H1 (cell line): ENCODE measurements at regions not wholly inside any gene's neighbourhood (a gene's known extent, or its start where the extent isn't known, plus 50 kb on each side); places are given as distances from the start of the nearest gene placed in this dataset.

Experiments
- CTCF ChIA-PET: fragments of 300-600 bp; sonication (Branson Sonifier 250); formaldehyde crosslinking; loops from one replicate; lab custom pipeline; 2021; ENCODE audit not compliant: partially characterized antibody; lab: Charles Lee
- POLR2A ChIA-PET: fragments of 300-600 bp; sonication (Branson Sonifier 250); formaldehyde crosslinking; loops from one replicate; lab custom pipeline; 2021; ENCODE audit warnings: inconsistent platforms; ENCODE audit not compliant: partially characterized antibody; lab: Charles Lee
- DNase-seq, 2 experiments: peaks; one replicate each; pipeline versions ENCODE4 v3.0.0 to v3.0.0-alpha.2; 2010 to 2022; ENCODE audit warnings: low spot score in 2 of 2, low read depth in 1 of 2, mixed read lengths in 1 of 2
- FAIRE-seq: peaks from 2 replicates; lab custom pipeline; 2011; peaks lifted over from hg19 to GRCh38; lab: Jason Lieb, UNC
- H2AFZ ChIP-seq: 2 replicates; pipeline ENCODE4 v1.8.1; 2012; ENCODE audit warnings: low read length, inconsistent platforms
- H2AK5ac ChIP-seq: 2 replicates; pipeline ENCODE4 v1.6.1; 2013; ENCODE audit warnings: low read depth, low read length
- H2BK120ac ChIP-seq: replicated peaks from 2 replicates; pipeline ENCODE3; 2013; ENCODE audit warnings: low read depth, low read length, inconsistent platforms
- H2BK12ac ChIP-seq: 2 replicates; pipeline ENCODE4 v1.6.1; 2013; ENCODE audit warnings: low read depth, low read length
- H2BK15ac ChIP-seq: 2 replicates; pipeline ENCODE4 v1.6.1; 2013; ENCODE audit warnings: low read length
- H2BK20ac ChIP-seq: 2 replicates; pipeline ENCODE4 v1.6.1; 2013; ENCODE audit warnings: low read length
- H2BK5ac ChIP-seq: 2 replicates; pipeline ENCODE4 v1.6.1; 2013; ENCODE audit warnings: low read depth, low read length
- H3K14ac ChIP-seq: 2 replicates; pipeline ENCODE4 v1.6.1; 2013; ENCODE audit warnings: inconsistent platforms; ENCODE audit not compliant: insufficient read length
- H3K18ac ChIP-seq: 2 replicates; pipeline ENCODE4 v1.6.1; 2013; ENCODE audit warnings: low read length; ENCODE audit errors: extremely low read depth
- H3K23ac ChIP-seq: 2 replicates; pipeline ENCODE4 v1.6.1; 2013; ENCODE audit warnings: inconsistent platforms; ENCODE audit not compliant: insufficient read length
- H3K23me2 ChIP-seq: 2 replicates; pipeline ENCODE4 v1.6.1; 2013; ENCODE audit warnings: low read depth, low read length
- H3K27ac ChIP-seq: 2 replicates; pipeline ENCODE4 v1.6.1; 2011; ENCODE audit warnings: low read depth, low read length, inconsistent platforms
- H3K27me3 ChIP-seq, 4 experiments: replicated peaks in 1 of 4; 1 replicate in 1 of 4; 2 replicates in 3 of 4; pipeline versions ENCODE4 v1.6.1 to v1.8.1; 2011 to 2013; ENCODE audit warnings: low read length in 3 of 4, mild to moderate bottlenecking in 3 of 4, inconsistent platforms in 2 of 4, mixed read lengths in 2 of 4, moderate library complexity in 1 of 4; ENCODE audit not compliant: control insufficient read depth in 3 of 4, insufficient read depth in 3 of 4; ENCODE audit errors: extremely low read depth in 1 of 4
- H3K36me3 ChIP-seq, 4 experiments: 2 replicates each; pipeline versions ENCODE4 v1.6.1 to v1.8.1; 2011 to 2013; ENCODE audit warnings: mild to moderate bottlenecking in 4 of 4, low read length in 3 of 4, moderate library complexity in 2 of 4, control low read depth in 1 of 4, inconsistent platforms in 1 of 4; ENCODE audit not compliant: insufficient read depth in 4 of 4, control insufficient read depth in 2 of 4
- H3K4ac ChIP-seq: replicated peaks from 2 replicates; pipeline ENCODE3; 2013; ENCODE audit warnings: low read length, low read depth, mixed read lengths, inconsistent platforms; ENCODE audit not compliant: insufficient read length
- H3K4me1 ChIP-seq, 4 experiments: replicated peaks in 1 of 4; 1 replicate in 1 of 4; 2 replicates in 3 of 4; pipeline versions ENCODE4 v1.6.1 to v1.8.1; 2011 to 2013; ENCODE audit warnings: low read length in 3 of 4, inconsistent platforms in 2 of 4, mixed read lengths in 1 of 4; ENCODE audit not compliant: insufficient read depth in 4 of 4, control insufficient read depth in 3 of 4
- H3K4me2 ChIP-seq, 2 experiments: 2 replicates each; pipeline versions ENCODE4 v1.6.1 to v1.8.1; 2011 to 2013; ENCODE audit warnings: low read depth in 2 of 2, low read length in 2 of 2, control low read depth in 1 of 2, inconsistent platforms in 1 of 2, mild to moderate bottlenecking in 1 of 2; ENCODE audit not compliant: insufficient read depth in 1 of 2
- H3K4me3 ChIP-seq, 4 experiments: fragments of 200-600, 300-600 bp in 1 of 4; sonication (generic), shearing (Covaris generic), sonication (Bioruptor Twin) in 1 of 4; 2 replicates each; pipeline versions ENCODE4 v1.5.1 to v1.8.1; 2011 to 2016; ENCODE audit warnings: low read length in 4 of 4, low read depth in 3 of 4, control low read depth in 2 of 4, inconsistent platforms in 2 of 4, mild to moderate bottlenecking in 2 of 4, mixed read lengths in 1 of 4, moderate library complexity in 1 of 4; ENCODE audit not compliant: insufficient read depth in 2 of 4; ENCODE audit errors: extremely low read depth in 1 of 4
- H3K56ac ChIP-seq: replicated peaks from 2 replicates; pipeline ENCODE3; 2013; ENCODE audit warnings: low read depth, mild to moderate bottlenecking, mixed read lengths, low read length, inconsistent platforms; ENCODE audit not compliant: insufficient read length
- H3K79me1 ChIP-seq: 2 replicates; pipeline ENCODE4 v1.6.1; 2013; ENCODE audit warnings: low read depth, low read length, control low read depth
- H3K79me2 ChIP-seq, 2 experiments: 2 replicates each; pipeline versions ENCODE4 v1.6.1 to v1.8.1; 2012 to 2013; ENCODE audit warnings: low read length in 2 of 2, mild to moderate bottlenecking in 2 of 2, inconsistent platforms in 1 of 2; ENCODE audit not compliant: insufficient read depth in 2 of 2, control insufficient read depth in 1 of 2
- H3K9ac ChIP-seq, 4 experiments: replicated peaks in 1 of 4; 1 replicate in 1 of 4; 2 replicates in 3 of 4; pipeline versions ENCODE4 v1.6.1 to v1.8.1; 2011 to 2013; ENCODE audit warnings: low read depth in 3 of 4, low read length in 3 of 4, control low read depth in 2 of 4, mild to moderate bottlenecking in 2 of 4, moderate library complexity in 2 of 4, inconsistent platforms in 1 of 4; ENCODE audit errors: extremely low read depth in 1 of 4
- H3K9me3 ChIP-seq, 2 experiments: 2 replicates each; pipeline versions ENCODE4 v1.6.1 to v1.8.1; 2012 to 2013; ENCODE audit warnings: mild to moderate bottlenecking in 2 of 2, moderate library complexity in 2 of 2, control low read depth in 1 of 2, inconsistent platforms in 1 of 2, low read depth in 1 of 2, low read length in 1 of 2, mixed read lengths in 1 of 2; ENCODE audit not compliant: insufficient read depth in 2 of 2
- H4K20me1 ChIP-seq, 2 experiments: replicated peaks in 1 of 2; 2 replicates each; pipeline versions ENCODE3 to v1.8.1; 2011 to 2013; ENCODE audit warnings: inconsistent platforms in 2 of 2, low read length in 2 of 2, mild to moderate bottlenecking in 1 of 2; ENCODE audit not compliant: insufficient read depth in 2 of 2, control insufficient read depth in 1 of 2
- H4K5ac ChIP-seq: 2 replicates; pipeline ENCODE4 v1.6.1; 2013; ENCODE audit warnings: low read length, low read depth, mixed read lengths, inconsistent platforms; ENCODE audit not compliant: insufficient read length
- H4K8ac ChIP-seq: 2 replicates; pipeline ENCODE4 v1.8.0; 2013; ENCODE audit warnings: mild to moderate bottlenecking, moderate library complexity, low read length, inconsistent platforms; ENCODE audit not compliant: insufficient read depth; ENCODE audit errors: extremely low read depth
- H4K91ac ChIP-seq: replicated peaks from 2 replicates; pipeline ENCODE3; 2013; ENCODE audit warnings: low read length, mixed read lengths, inconsistent platforms; ENCODE audit not compliant: insufficient read length
- EZH2 ChIP-seq: fragments of 200-600 bp; sonication (generic); IDR thresholded peaks from 2 replicates; pipeline ENCODE4 v1.7.1; 2012; ENCODE audit warnings: low read depth, mild to moderate bottlenecking, moderate library complexity, low read length, inconsistent platforms; ENCODE audit not compliant: severe bottlenecking
- HDAC6 ChIP-seq: IDR thresholded peaks from one replicate; pipeline ENCODE4 v1.7.1; 2012; ENCODE audit warnings: low read depth, mild to moderate bottlenecking, inconsistent platforms, low read length, moderate library complexity
- RAD21 ChIP-seq, 2 experiments: IDR thresholded peaks in 1 of 2; conservative IDR thresholded peaks in 1 of 2; 2 replicates each; pipeline ENCODE4 v1.6.1; 2011; ENCODE audit warnings: low read depth in 2 of 2, low read length in 2 of 2, improper control_type of control experiment in 1 of 2, inconsistent platforms in 1 of 2, mild to moderate bottlenecking in 1 of 2, moderate library complexity in 1 of 2
- SIRT6 ChIP-seq: IDR thresholded peaks from one replicate; pipeline ENCODE4 v1.7.1; 2012; ENCODE audit warnings: low read length, inconsistent platforms
- TAF7 ChIP-seq: optimal IDR thresholded peaks from 2 replicates; pipeline ENCODE3; 2011; ENCODE audit warnings: low read depth, mild to moderate bottlenecking, inconsistent platforms, low read length, moderate library complexity, borderline replicate concordance
- WGBS, 2 experiments: shearing (Covaris generic) in 1 of 2; methylation state at CpG; one replicate each; pipeline versions ENCODE4 v1.1.6 to v1.1.7; 2013 to 2015; ENCODE audit warnings: low lambda C conversion rate in 2 of 2, mixed read lengths in 2 of 2, inconsistent platforms in 1 of 2, low coverage in 1 of 2, missing lambda C conversion rate in 1 of 2; ENCODE audit not compliant: insufficient replicate concordance in 2 of 2, insufficient coverage in 1 of 2, insufficient read length in 1 of 2; ENCODE audit errors: extremely low coverage in 1 of 2, missing lambda C conversion rate in 1 of 2; 5-methylcytosine and 5-hydroxymethylcytosine counted together
- TF ChIP-seq, protein P1 (sequence below): IDR thresholded peaks from 2 replicates; pipeline ENCODE4 v1.6.1; 2012; ENCODE audit warnings: inconsistent platforms
- TF ChIP-seq, protein P2 (sequence below): IDR thresholded peaks from 2 replicates; pipeline ENCODE4 v1.6.1; 2012; ENCODE audit warnings: inconsistent platforms

DNA sequence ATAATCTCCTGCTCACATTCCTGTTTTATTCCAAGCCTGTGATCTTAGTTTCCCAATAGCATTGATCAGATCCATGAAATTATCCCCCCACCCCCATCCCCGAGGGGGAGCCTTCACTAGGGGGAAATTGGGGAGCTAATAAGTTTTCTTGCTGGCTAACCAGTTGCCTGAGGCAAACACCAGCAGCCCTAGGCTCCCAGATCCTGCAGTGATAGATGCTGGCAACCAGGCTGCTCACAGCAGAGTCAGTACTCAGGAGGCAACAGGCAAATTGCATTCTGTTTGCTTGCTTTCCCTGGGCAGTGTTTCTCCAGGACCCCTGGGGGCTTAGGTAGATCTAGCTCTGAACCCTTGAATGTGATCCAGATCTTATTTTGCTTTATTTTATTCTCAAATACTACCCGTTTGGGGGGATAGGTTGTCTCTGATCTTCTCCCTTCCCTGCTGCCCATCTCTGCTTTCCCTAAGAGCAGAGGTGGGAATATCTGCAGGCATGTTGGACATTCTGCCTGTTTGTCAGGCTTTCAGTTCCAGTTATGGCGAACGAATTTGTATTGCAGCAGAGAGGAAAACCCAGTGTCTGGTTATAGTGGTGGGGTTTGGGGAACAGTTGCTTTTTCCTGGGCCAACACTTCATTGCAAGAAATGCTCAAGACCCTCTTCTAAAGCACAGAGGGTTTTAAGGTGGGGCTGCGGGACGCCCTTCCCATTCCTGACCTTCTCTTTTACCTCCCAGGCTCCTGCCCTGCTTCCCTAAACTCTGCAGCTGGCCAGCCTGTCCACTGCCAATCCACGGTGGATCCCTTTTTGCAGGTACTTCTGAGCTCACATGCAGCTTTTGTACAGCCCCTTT lies 289.8 kb upstream of the PLXNA2 start:
- no peak overlapping the region for H4K8ac ChIP-seq
- no peak overlapping the region for H3K27ac ChIP-seq
- H4K91ac ChIP-seq: no peak overlapping the region
- H2AFZ ChIP-seq: no peak overlapping the region
- H3K56ac ChIP-seq: no peak overlapping the region
- H4K5ac ChIP-seq: no peak overlapping the region
- no peaks in the 10 kb centered on the region for H3K9me3 ChIP-seq
- POLR2A ChIA-PET: no interaction called here
- no peak overlapping the region for H3K18ac ChIP-seq
- no peaks in the 10 kb centered on the region for H3K79me1 ChIP-seq
- no peak overlapping the region for H2BK12ac ChIP-seq
- H3K14ac ChIP-seq: no peak overlapping the region
- H3K23ac ChIP-seq: no peak overlapping the region
- no peak overlapping the region for H2BK120ac ChIP-seq
- peaks cover 0 to 4% (median 2%) of the 10 kb centered on the region in 4 experiments; a peak in 5 of 7 replicates for H3K4me1 ChIP-seq
- no peak overlapping the region for H3K9ac ChIP-seq
- CTCF ChIA-PET: interaction anchor here (0.7 to 1.1 kb wide), 2 partner anchors 9 to 118 kb away, joined by 3 to 5 read pairs; no protein-coding TSS in a partner anchor
- no peak overlapping the region for H2BK15ac ChIP-seq
- H2AK5ac ChIP-seq: no peak overlapping the region
- H2BK20ac ChIP-seq: no peak overlapping the region
- H3K36me3 ChIP-seq: no peaks in the 10 kb centered on the region
- no peaks in the 10 kb centered on the region for H3K27me3 ChIP-seq
- no peaks in the 10 kb centered on the region for H3K79me2 ChIP-seq
- no peak overlapping the region for H3K4ac ChIP-seq
- no peaks in the 10 kb centered on the region for H3K23me2 ChIP-seq
- H3K4me3 ChIP-seq: no peak overlapping the region
- WGBS, 2 experiments: 84% methylated on average over 7 of the region's 7 CpGs; no CpG with 5 or more reads in 1 of the 2 experiments
- DNase-seq (peak in 1 of 2 experiments; percentile 45), FAIRE-seq (no peak)
- no peak overlapping the region for H3K4me2 ChIP-seq
- H4K20me1 ChIP-seq: no peaks in the 10 kb centered on the region
- H2BK5ac ChIP-seq: no peak overlapping the region
- TF ChIP-seq TAF7: no peak
- TF ChIP-seq, protein P1, sequence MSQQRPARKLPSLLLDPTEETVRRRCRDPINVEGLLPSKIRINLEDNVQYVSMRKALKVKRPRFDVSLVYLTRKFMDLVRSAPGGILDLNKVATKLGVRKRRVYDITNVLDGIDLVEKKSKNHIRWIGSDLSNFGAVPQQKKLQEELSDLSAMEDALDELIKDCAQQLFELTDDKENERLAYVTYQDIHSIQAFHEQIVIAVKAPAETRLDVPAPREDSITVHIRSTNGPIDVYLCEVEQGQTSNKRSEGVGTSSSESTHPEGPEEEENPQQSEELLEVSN: no peak
- no peak for TF ChIP-seq SIRT6
- no peak for TF ChIP-seq RAD21 (IDR thresholded peaks at IDR 0.05 in 1 of 2, conservative IDR thresholded peaks at IDR 0.05 in 1 of 2; ENCODE audit: low read depth in 2 of 2, low read length in 2 of 2)
- TF ChIP-seq EZH2: no peak
- TF ChIP-seq HDAC6: no peak
- TF ChIP-seq, protein P2, sequence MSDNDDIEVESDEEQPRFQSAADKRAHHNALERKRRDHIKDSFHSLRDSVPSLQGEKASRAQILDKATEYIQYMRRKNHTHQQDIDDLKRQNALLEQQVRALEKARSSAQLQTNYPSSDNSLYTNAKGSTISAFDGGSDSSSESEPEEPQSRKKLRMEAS: no peak
